Heart right ventricle (tissue), 16 donors: ENCODE measurements at regions not wholly inside any gene's neighbourhood (a gene's known extent, or its start where the extent isn't known, plus 50 kb on each side); places are given as distances from the start of the nearest gene placed in this dataset.

Experiments used
- ATAC-seq, 8 donors: fragments of 200-7000 bp; cut with Tn5 transposase; one replicate each; pipeline ENCODE4 v1.9.1; 2020; ENCODE audit warnings: mild to moderate bottlenecking in 8 of 8, moderate library complexity in 8 of 8, moderate number of reproducible peaks in 1 of 8
- DNase-seq, 2 donors: peaks; one replicate each; pipeline ENCODE4 v3.0.0-alpha.2; 2020
- H3K27ac ChIP-seq, 10 donors: fragments of 200-600 bp; sonication (generic) in 2 of 10; one replicate each; pipeline versions ENCODE4 v1.5.0 to v1.8.0; 2020 to 2022; ENCODE audit warnings: mild to moderate bottlenecking in 3 of 10
- H3K27me3 ChIP-seq, 7 donors: fragments of 200-600 bp; one replicate each; pipeline ENCODE4 v1.8.0; 2021 to 2022; ENCODE audit warnings: mild to moderate bottlenecking in 2 of 7
- H3K36me3 ChIP-seq, 9 donors: fragments of 200-600 bp; sonication (generic) in 1 of 9; one replicate each; pipeline versions ENCODE4 v1.5.0 to v1.8.0; 2020 to 2022; ENCODE audit warnings: mild to moderate bottlenecking in 2 of 9
- H3K4me1 ChIP-seq, 9 donors: fragments of 200-600 bp; sonication (generic) in 1 of 9; one replicate each; pipeline versions ENCODE4 v1.5.0 to v1.8.0; 2020 to 2022; ENCODE audit warnings: mild to moderate bottlenecking in 4 of 9
- H3K4me3 ChIP-seq, 10 donors: fragments of 200-600 bp; sonication (generic) in 2 of 10; one replicate each; pipeline versions ENCODE4 v1.5.0 to v1.8.0; 2020 to 2022; ENCODE audit warnings: mild to moderate bottlenecking in 7 of 10, moderate library complexity in 2 of 10
- H3K9me3 ChIP-seq, 11 donors: fragments of 200-600 bp in 10 of 11; sonication (generic) in 2 of 11; one replicate each; pipeline versions ENCODE4 v1.5.0 to v1.8.0; 2013 to 2022; ENCODE audit warnings: mild to moderate bottlenecking in 2 of 11, control low read depth in 1 of 11, moderate library complexity in 1 of 11
- WGBS, 2 donors: extraction: QIAGEN DNeasy Blood & Tissue Kit; methylation state at CpG; one replicate each; pipeline ENCODE4 v1.1.7; 2013; ENCODE audit warnings: inconsistent platforms in 1 of 2; 5-methylcytosine and 5-hydroxymethylcytosine counted together
- intact Hi-C, 10 donors: fragments of 100-400 bp; cut with DNase I; formaldehyde crosslinking; loops; one replicate each; pipeline versions ENCODE4 v1.11.1 to v1.14.2; 2022
- TF ChIP-seq, protein P1 (sequence below), 9 donors: fragments of 200-600 bp; sonication (generic) in 2 of 9; IDR thresholded peaks; one replicate each; pipeline versions ENCODE4 v1.5.0 to v1.8.0; 2021 to 2022; ENCODE audit warnings: antibody characterized with exemption in 9 of 9, mild to moderate bottlenecking in 5 of 9, moderate library complexity in 1 of 9
- donor health status: Arrhythmogenic right ventricular cardiomyopathy.
- donor health status: ischemic (EF 13 %, LVEDD 7.1; RV severe dilation, severe dysfunction).
- donor health status: healthy with polysubstance abuse.
- donor health status: DM: no; HTN: yes; CAD: no.
- donor health status: DM: no; HTN: no; CAD: no.
- donor health status: ischemic (EF 25% LVEDD 6.9; RV normal size, moderate dysfunction).
- donor health status: ischemic (EF 25% LVEDD 5.7; RV mildly dilated, moderate dysfunction).
- donor health status: healthy.
- donor health status: DM: yes; HTN: yes; CAD: no.
- donor health status: Ischemic cardiomyopathy.
- donor health status: ischemic (EF 35%, LVEDD 5.7; RV mildly dilated, moderate dysfunction).
- donor health status: nonischemic (EF 11% LVEDD 7.7; RV severe dilation, severe dysfunction).
- donor health status: DM: yes; HTN: yes; CAD: no.
- donor health status: PGD.
- donor health status: ischemic (EF 29% LVEDD 5.4; RV normal size, mild dysfunction).
- donor health status: nonischemic (EF 23%, LVEDD 6.1; RV moderate dilation, normal function).

DNA sequence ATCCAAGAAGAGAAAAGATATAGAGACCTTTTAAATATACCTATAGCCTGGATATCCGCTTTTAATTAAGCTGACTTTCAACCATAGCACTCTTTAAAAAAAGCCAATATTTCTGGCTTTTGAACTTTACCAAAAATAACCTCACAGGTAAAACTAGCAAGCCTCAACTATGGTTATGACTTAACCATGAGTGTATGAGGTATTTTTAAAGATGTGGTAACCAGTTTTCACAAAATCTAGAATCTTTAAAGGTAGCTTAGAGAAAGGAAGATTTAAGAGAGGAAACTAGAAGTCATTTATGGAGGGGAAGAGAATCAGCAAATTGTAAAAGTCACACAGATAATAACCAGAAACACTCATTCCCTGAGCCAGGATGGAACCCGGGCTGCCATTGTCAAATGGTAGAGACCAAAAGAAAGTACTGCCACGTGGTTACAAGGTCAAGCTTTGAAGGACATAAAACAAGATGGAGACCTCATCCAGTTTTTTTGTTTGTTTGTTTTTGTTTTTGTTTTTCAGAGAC, 288.4 kb upstream of the RGS18 start:
- TF ChIP-seq, protein P1, sequence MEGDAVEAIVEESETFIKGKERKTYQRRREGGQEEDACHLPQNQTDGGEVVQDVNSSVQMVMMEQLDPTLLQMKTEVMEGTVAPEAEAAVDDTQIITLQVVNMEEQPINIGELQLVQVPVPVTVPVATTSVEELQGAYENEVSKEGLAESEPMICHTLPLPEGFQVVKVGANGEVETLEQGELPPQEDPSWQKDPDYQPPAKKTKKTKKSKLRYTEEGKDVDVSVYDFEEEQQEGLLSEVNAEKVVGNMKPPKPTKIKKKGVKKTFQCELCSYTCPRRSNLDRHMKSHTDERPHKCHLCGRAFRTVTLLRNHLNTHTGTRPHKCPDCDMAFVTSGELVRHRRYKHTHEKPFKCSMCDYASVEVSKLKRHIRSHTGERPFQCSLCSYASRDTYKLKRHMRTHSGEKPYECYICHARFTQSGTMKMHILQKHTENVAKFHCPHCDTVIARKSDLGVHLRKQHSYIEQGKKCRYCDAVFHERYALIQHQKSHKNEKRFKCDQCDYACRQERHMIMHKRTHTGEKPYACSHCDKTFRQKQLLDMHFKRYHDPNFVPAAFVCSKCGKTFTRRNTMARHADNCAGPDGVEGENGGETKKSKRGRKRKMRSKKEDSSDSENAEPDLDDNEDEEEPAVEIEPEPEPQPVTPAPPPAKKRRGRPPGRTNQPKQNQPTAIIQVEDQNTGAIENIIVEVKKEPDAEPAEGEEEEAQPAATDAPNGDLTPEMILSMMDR (IDR thresholded peaks at IDR 0.05), result no peak
- ATAC-seq (no peak), DNase-seq (no peak)
- no peaks in the 10 kb centered on the region for H3K36me3 ChIP-seq
- H3K27me3 ChIP-seq, result no peaks in the 10 kb centered on the region
- H3K4me3 ChIP-seq, result no peak overlapping the region
- H3K27ac ChIP-seq, result no peak overlapping the region
- peaks cover 0 to 6% (median 0%) of the 10 kb centered on the region in 11 donors for H3K9me3 ChIP-seq
- intact Hi-C loops, result no loop called here
- 79 to 84% methylated on average over 3 of the region's 3 CpGs for WGBS, 2 donors
- H3K4me1 ChIP-seq, result no peaks in the 10 kb centered on the region

DNA sequence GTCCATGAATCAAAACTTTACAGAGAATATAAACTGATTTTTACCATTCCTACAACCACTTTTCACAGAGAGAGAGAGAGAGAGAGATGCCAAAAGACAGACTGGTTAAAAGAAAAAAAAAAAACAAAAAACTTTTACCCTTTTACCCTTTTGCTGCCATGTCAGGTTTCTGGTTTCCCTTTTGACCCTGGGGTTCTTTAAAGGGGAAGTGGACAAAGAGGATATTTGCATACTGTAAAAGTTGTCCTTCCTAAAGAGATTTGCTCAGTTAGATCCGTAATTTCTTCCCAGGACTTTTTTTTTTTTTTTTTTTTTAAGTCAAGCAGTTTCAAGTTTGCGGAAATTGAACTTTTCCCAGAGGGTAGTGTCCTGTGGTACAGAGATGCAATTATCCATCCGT, 287.8 kb upstream of the RGS18 start:
- H3K27ac ChIP-seq, result no peak overlapping the region
- intact Hi-C loops, result no loop called here
- H3K36me3 ChIP-seq, result no peaks in the 10 kb centered on the region
- H3K4me3 ChIP-seq, result no peak overlapping the region
- no peaks in the 10 kb centered on the region for H3K4me1 ChIP-seq
- no peak for DNase-seq
- WGBS, 2 donors, result 76 to 85% methylated on average over 3 of the region's 3 CpGs
- TF ChIP-seq, protein P1 (IDR thresholded peaks at IDR 0.05), result no peak
- no peak for ATAC-seq
- H3K27me3 ChIP-seq, result no peaks in the 10 kb centered on the region
- H3K9me3 ChIP-seq, result no peaks in the 10 kb centered on the region

DNA sequence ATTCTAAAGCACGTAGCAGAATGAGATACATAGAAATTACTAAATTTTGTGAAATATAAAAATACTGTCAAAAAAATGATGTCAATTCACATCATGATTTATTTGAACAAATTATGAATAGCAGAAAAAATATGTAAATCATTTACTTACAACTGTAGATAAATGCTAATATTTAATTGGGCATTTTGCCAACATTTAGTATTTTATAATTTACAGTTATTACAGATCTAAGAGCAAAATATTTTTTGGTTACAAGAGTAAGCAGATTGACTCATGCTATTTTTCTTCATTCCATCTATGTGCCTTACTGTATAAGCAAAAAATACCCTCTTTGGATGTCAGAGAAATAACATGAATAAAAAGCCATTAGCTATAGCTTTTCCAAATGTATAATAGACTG, 282.3 kb upstream of the RGS18 start:
- WGBS, 2 donors, result 91 to 98% methylated on average over 1 of the region's 1 CpG

DNA sequence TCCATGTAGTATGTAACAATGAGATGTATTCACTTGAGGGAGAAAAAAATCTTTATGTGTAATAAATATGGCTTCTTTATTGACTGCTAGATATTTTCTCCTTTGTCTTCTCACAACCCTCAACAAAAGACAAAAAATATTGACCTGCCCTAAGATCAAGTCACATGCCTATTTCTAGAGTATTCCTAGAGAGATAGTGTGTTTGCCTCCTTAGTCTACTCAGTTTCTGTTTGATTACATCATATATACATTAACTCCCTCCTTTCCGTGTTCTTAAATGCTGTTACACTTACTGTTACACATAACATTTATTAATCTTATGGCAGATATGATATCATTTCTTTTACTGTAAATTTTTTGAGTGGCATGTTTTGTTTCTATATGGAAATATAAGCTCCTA, 281.6 kb upstream of the RGS18 start:
- Histone ChIP-seq H3K4me1 (no peaks in the 10 kb centered on the region), H3K27ac (no peak overlapping the region), H3K9me3 (no peaks in the 10 kb centered on the region), H3K27me3 (no peaks in the 10 kb centered on the region), H3K4me3 (no peak overlapping the region), H3K36me3 (no peaks in the 10 kb centered on the region)
- ATAC-seq (no peak), DNase-seq (no peak)
- 75 to 90% methylated on average over 1 of the region's 1 CpG for WGBS, 2 donors
- TF ChIP-seq, protein P1 (IDR thresholded peaks at IDR 0.05), result no peak
- intact Hi-C loops, result no loop called here

More for the DNA sequence above, 282.3 kb upstream of the RGS18 start:
- no peak for ATAC-seq
- no peak overlapping the region for H3K27ac ChIP-seq
- no peak overlapping the region for H3K4me3 ChIP-seq
- H3K27me3 ChIP-seq, result no peaks in the 10 kb centered on the region
- intact Hi-C loops, result no loop called here
- TF ChIP-seq, protein P1 (IDR thresholded peaks at IDR 0.05), result no peak
- no peaks in the 10 kb centered on the region for H3K9me3 ChIP-seq
- DNase-seq, result no peak
- no peaks in the 10 kb centered on the region for H3K36me3 ChIP-seq
- H3K4me1 ChIP-seq, result no peaks in the 10 kb centered on the region
